Endothelial cell (in vitro differentiated cells): ENCODE measurements at regions not wholly inside any gene's neighbourhood (a gene's known extent, or its start where the extent isn't known, plus 50 kb on each side); places are given as distances from the start of the nearest gene placed in this dataset.

Source experiments
- DNase-seq: peaks from one replicate; pipeline ENCODE4 v3.0.0; 2021; ENCODE audit warnings: low spot score
- H3K27ac Mint-ChIP-seq: one replicate; pipeline ENCODE4 v1.8.0; 2021; ENCODE audit warnings: mixed read lengths, inconsistent platforms; ENCODE audit not compliant: unreplicated experiment
- H3K27me3 Mint-ChIP-seq: one replicate; pipeline ENCODE4 v1.8.0; 2021; ENCODE audit warnings: mild to moderate bottlenecking, moderate library complexity, mixed read lengths, inconsistent platforms; ENCODE audit not compliant: unreplicated experiment
- H3K36me3 Mint-ChIP-seq: one replicate; pipeline ENCODE4 v1.8.0; 2021; ENCODE audit warnings: mild to moderate bottlenecking, low read depth, mixed read lengths, inconsistent platforms; ENCODE audit not compliant: unreplicated experiment
- H3K4me1 Mint-ChIP-seq: one replicate; pipeline ENCODE4 v1.8.0; 2021; ENCODE audit warnings: mild to moderate bottlenecking, mixed read lengths, inconsistent platforms; ENCODE audit not compliant: unreplicated experiment
- H3K4me3 Mint-ChIP-seq: one replicate; pipeline ENCODE4 v1.8.0; 2021; ENCODE audit warnings: mild to moderate bottlenecking, mixed read lengths, inconsistent platforms; ENCODE audit not compliant: unreplicated experiment
- H3K9me3 Mint-ChIP-seq: one replicate; pipeline ENCODE4 v1.8.0; 2021; ENCODE audit warnings: mixed read lengths, inconsistent platforms; ENCODE audit not compliant: unreplicated experiment
- TF ChIP-seq, protein P1 (sequence below): fragments of 200-600 bp; sonication (generic); IDR thresholded peaks from one replicate; pipeline ENCODE4 v1.5.0; 2021; ENCODE audit warnings: antibody characterized with exemption; ENCODE audit not compliant: unreplicated experiment

DNA sequence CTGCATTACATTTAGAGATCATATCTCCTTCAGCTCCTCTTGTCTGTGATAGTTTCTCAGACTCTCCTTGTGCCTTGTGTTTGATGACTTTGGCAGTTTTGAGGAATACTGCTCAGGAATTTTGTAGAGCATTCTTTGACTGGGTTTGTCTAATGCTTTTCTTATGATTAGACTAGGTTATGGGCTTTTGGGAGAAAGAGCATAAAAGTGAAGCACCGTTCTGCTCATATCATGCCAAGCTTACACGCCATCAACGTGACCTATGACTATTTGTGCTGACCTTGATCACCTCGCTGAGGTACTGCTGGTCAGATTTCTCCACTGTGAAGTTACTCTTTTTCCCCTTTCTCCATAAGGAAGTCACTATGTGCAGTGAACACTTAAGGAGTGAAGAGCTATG is 256.0 kb downstream of the LY86 start:
- peaks cover 1% of the 10 kb centered on the region for H3K27me3 Mint-ChIP-seq
- TF ChIP-seq, protein P1, sequence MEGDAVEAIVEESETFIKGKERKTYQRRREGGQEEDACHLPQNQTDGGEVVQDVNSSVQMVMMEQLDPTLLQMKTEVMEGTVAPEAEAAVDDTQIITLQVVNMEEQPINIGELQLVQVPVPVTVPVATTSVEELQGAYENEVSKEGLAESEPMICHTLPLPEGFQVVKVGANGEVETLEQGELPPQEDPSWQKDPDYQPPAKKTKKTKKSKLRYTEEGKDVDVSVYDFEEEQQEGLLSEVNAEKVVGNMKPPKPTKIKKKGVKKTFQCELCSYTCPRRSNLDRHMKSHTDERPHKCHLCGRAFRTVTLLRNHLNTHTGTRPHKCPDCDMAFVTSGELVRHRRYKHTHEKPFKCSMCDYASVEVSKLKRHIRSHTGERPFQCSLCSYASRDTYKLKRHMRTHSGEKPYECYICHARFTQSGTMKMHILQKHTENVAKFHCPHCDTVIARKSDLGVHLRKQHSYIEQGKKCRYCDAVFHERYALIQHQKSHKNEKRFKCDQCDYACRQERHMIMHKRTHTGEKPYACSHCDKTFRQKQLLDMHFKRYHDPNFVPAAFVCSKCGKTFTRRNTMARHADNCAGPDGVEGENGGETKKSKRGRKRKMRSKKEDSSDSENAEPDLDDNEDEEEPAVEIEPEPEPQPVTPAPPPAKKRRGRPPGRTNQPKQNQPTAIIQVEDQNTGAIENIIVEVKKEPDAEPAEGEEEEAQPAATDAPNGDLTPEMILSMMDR, result no peak
- H3K4me3 Mint-ChIP-seq, result no peak overlapping the region
- H3K36me3 Mint-ChIP-seq, result no peaks in the 10 kb centered on the region
- DNase-seq, result no peak
- H3K4me1 Mint-ChIP-seq, result peaks cover 4% of the 10 kb centered on the region
- no peaks in the 10 kb centered on the region for H3K9me3 Mint-ChIP-seq
- no peak overlapping the region for H3K27ac Mint-ChIP-seq

DNA sequence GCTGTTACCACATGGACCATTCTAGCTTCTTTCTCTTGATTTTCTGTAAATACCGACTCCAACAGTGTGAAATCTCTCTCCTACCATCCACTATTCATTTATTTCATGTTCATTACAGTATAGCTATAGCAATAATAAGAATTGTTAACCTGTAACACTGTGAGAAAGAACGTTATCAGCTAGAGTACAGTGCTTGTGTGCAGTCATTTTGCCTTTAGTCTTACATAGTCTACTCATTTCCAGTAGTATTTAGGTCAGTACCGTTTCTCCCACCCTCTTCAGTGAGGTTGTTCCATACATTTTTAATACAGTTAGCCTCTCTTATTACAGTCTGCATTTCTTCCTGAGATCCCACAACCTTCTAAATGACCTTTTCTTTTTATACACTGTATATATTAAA is 257.1 kb downstream of the LY86 start:
- peaks cover 2% of the 10 kb centered on the region for H3K4me1 Mint-ChIP-seq
- TF ChIP-seq, protein P1, result no peak
- DNase-seq, result no peak
- no peaks in the 10 kb centered on the region for H3K36me3 Mint-ChIP-seq
- H3K4me3 Mint-ChIP-seq, result no peak overlapping the region
- no peak overlapping the region for H3K27ac Mint-ChIP-seq
- H3K27me3 Mint-ChIP-seq, result peaks cover 1% of the 10 kb centered on the region
- no peaks in the 10 kb centered on the region for H3K9me3 Mint-ChIP-seq

DNA sequence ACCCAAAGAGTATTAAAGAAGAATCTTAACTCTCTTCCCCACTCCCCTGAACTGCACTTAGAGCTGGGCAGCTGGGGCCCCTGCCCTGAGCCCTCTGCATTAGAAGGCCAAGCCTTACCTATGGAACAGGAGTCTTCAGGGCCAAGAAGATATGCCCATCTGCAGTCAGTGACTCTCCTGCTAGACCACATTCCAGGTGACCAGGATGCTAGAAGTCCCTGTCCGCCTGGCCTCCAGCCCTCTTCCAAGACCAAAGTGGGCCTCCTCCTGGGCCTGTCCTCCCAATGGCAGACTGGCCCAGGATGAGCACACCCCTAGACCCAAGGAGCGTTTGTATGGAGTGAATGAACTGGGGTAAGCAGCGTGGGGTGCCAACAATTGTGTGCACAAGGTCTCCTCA is 259.1 kb downstream of the LY86 start:
- Mint-ChIP-seq H3K27ac (no peak overlapping the region), H3K36me3 (no peaks in the 10 kb centered on the region), H3K9me3 (no peaks in the 10 kb centered on the region), H3K27me3 (no peaks in the 10 kb centered on the region), H3K4me3 (no peak overlapping the region), H3K4me1 (no peaks in the 10 kb centered on the region)
- TF ChIP-seq, protein P1, result no peak
- DNase-seq, result no peak

DNA sequence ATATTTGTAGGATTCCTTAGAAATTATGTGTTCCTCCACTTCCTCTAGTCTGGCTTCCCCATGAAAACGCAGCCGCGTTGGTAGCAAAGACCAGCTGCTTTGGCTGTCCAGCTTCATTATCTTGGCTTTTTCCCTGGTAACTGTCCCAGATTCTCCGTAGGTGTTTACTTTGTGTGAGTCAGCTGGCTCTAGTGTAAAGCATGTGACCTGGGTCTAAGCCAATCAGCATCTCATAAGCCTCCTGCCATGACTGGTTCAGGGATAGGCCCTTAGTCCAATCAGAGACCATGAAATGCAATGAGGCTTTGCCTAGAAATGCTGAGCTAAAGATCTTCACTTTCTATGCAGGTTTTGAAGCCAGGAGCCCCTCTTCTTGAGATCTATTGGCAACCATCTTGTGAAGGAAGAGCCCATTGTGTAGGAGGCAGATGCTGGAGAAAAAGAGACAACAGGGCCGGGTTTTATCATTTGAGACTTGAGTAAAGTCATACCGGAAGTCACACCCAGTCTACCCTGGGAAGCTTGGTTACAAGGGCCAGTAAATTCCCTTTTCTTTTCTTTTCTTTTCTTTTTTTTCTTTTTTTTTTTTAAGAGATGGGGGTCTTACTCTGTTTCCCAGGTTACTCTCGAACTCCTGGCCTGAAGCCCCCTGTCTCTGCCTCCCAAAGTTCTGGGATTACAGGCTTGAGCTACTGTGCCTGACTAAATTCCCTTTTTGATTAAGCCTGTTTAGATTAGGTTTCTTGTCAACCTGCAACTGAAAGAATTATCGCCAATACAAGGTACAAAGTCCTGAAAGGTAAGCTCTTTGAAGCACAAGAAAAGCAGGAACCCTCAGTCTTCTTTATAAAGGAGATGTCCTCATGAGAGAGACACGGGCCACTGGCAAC is 256.5 kb upstream of the RREB1 start:
- no peak for DNase-seq
- Mint-ChIP-seq H3K27ac (no peak overlapping the region), H3K9me3 (no peaks in the 10 kb centered on the region), H3K4me3 (no peak overlapping the region), H3K27me3 (peaks cover 3% of the 10 kb centered on the region), H3K36me3 (no peaks in the 10 kb centered on the region), H3K4me1 (peaks cover 8% of the 10 kb centered on the region)
- TF ChIP-seq, protein P1, result no peak

DNA sequence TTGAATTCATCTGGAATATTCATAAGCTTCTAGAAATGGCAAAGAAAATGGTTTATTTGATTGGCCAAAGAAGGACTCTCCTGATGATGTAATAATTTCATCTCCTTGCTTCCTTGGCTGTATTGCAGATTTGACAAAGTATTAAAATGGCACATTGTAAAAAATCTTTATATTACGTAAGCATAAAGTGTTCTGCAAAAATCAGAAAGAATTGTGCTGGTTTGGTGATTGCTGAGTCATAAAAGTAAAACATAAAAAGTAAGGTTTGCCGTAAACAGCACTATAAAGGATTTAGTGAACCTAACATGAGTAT is 255.9 kb upstream of the RREB1 start:
- DNase-seq, result no peak
- Mint-ChIP-seq H3K4me3 (no peak overlapping the region), H3K36me3 (no peaks in the 10 kb centered on the region), H3K27me3 (peaks cover 4% of the 10 kb centered on the region), H3K27ac (no peak overlapping the region), H3K9me3 (no peaks in the 10 kb centered on the region), H3K4me1 (peaks cover 14% of the 10 kb centered on the region)
- TF ChIP-seq, protein P1, result no peak
